ENCODE measurements at regions not wholly inside any gene's neighbourhood (a gene's known extent, or its start where the extent isn't known, plus 50 kb on each side); places are given as distances from the start of the nearest gene placed in this dataset.

- no peaks in the 10 kb centered on the region for H3K36me3 ChIP-seq
- no peaks in the 10 kb centered on the region for H3K9me3 ChIP-seq
- H3K27ac ChIP-seq = no peak overlapping the region
- H3K27me3 ChIP-seq = no peaks in the 10 kb centered on the region
- TF ChIP-seq POLR2AphosphoS5 (IDR thresholded peaks at IDR 0.05) (no peak), CTCF (IDR thresholded peaks at IDR 0.05) (no peak), EP300 (IDR thresholded peaks at IDR 0.05) (no peak), POLR2A (IDR thresholded peaks at IDR 0.05) (no peak)
- no peaks in the 10 kb centered on the region for H3K4me1 ChIP-seq
- ATAC-seq = no peak
- no peak overlapping the region for H3K4me3 ChIP-seq
Measured at GRCh38 chr9:118283488-118283887, 579.3 kb downstream of the TLR4 start.

- Histone ChIP-seq H3K36me3 (no peaks in the 10 kb centered on the region), H3K27me3 (no peaks in the 10 kb centered on the region), H3K4me3 (no peak overlapping the region), H3K9me3 (no peaks in the 10 kb centered on the region), H3K4me1 (no peaks in the 10 kb centered on the region), H3K27ac (no peak overlapping the region)
- no peak for ATAC-seq
- 48 to 68% methylated on average over 3 of the region's 3 CpGs for WGBS, 2 donors (ENCODE audit: low coverage in 1 of 2)
- TF ChIP-seq EP300 (IDR thresholded peaks at IDR 0.05) = no peak
- TF ChIP-seq CTCF (IDR thresholded peaks at IDR 0.05) = no peak
- TF ChIP-seq POLR2A (IDR thresholded peaks at IDR 0.05) = no peak
- TF ChIP-seq POLR2AphosphoS5 (IDR thresholded peaks at IDR 0.05) = no peak
Measured at GRCh38 chr9:118290116-118290515, 585.9 kb downstream of the TLR4 start.

GRCh38 chr9:118295413-118295812, 591.2 kb downstream of the TLR4 start:
- Histone ChIP-seq H3K4me3 (no peak overlapping the region), H3K9me3 (no peaks in the 10 kb centered on the region), H3K36me3 (no peaks in the 10 kb centered on the region), H3K27me3 (no peaks in the 10 kb centered on the region), H3K4me1 (no peaks in the 10 kb centered on the region), H3K27ac (no peak overlapping the region)
- TF ChIP-seq POLR2AphosphoS5 (IDR thresholded peaks at IDR 0.05) = no peak
- no peak for TF ChIP-seq POLR2A (IDR thresholded peaks at IDR 0.05)
- no peak for TF ChIP-seq CTCF (IDR thresholded peaks at IDR 0.05)
- TF ChIP-seq EP300 (IDR thresholded peaks at IDR 0.05) = no peak
- ATAC-seq = no peak
- WGBS, 2 donors (ENCODE audit: low coverage in 1 of 2) = 43 to 61% methylated on average over 3 to 4 of the region's 4 CpGs

- WGBS, 2 donors (ENCODE audit: low coverage in 1 of 2) = 67 to 80% methylated on average over 1 to 2 of the region's 2 CpGs
- ATAC-seq = no peak
Measured at GRCh38 chr9:118302721-118303120, 598.5 kb downstream of the TLR4 start.

More at GRCh38 chr9:118302721-118303120, 598.5 kb downstream of the TLR4 start:
- Histone ChIP-seq H3K27ac (no peak overlapping the region), H3K4me1 (no peaks in the 10 kb centered on the region), H3K36me3 (no peaks in the 10 kb centered on the region), H3K9me3 (no peaks in the 10 kb centered on the region), H3K27me3 (no peaks in the 10 kb centered on the region), H3K4me3 (no peak overlapping the region)
- TF ChIP-seq CTCF (IDR thresholded peaks at IDR 0.05) (no peak), EP300 (IDR thresholded peaks at IDR 0.05) (no peak), POLR2A (IDR thresholded peaks at IDR 0.05) (no peak), POLR2AphosphoS5 (IDR thresholded peaks at IDR 0.05) (no peak)
